ENCODE measurements at regions not wholly inside any gene's neighbourhood (a gene's known extent, or its start where the extent isn't known, plus 50 kb on each side); places are given as distances from the start of the nearest gene placed in this dataset.
A peak's percentile ranks its signal among the peaks of the same experiment; 100 is the strongest.
"Not testable (repeated sequence)": the region's sequence is repeated elsewhere in the genome, so short reads cannot be mapped to it uniquely, and the experiment has no call there.

GRCh38 chr17:20941872-20942271 lies 100.9 kb downstream of the USP22 start:
- ChIA-PET CTCF (no interaction called here), POLR2A (ENCODE audit: unreplicated experiment) (no interaction called here)
- TF ChIP-seq CTCF (conservative IDR thresholded peaks at IDR 0.05) (no peak), EZH2 (IDR thresholded peaks at IDR 0.05; ENCODE audit: low read depth) (no peak)
- Histone ChIP-seq H3K4me2 (no peak overlapping the region), H3K9me3 (ENCODE audit: insufficient read depth, low read depth) (no peaks in the 10 kb centered on the region), H3K4me3 (no peak overlapping the region), H3K36me3 (ENCODE audit: low read depth) (no peaks in the 10 kb centered on the region), H3K4me1 (replicated peaks; ENCODE audit: insufficient read depth) (peaks cover 14% of the 10 kb centered on the region), H2AFZ (no peak overlapping the region), H3K27ac (no peak overlapping the region), H3K79me2 (ENCODE audit: low read depth) (no peaks in the 10 kb centered on the region), H3K9me2 (ENCODE audit: insufficient read depth) (no peaks in the 10 kb centered on the region), H3F3A (ENCODE audit: insufficient read depth, low read depth) (peaks cover 6% of the 10 kb centered on the region; the same call in 1 of the 2 replicates), H3K27me3 (ENCODE audit: insufficient read depth, low read depth) (peaks cover 13% of the 10 kb centered on the region; the same call in 1 of the 2 replicates), H4K20me1 (ENCODE audit: insufficient read depth) (no peaks in the 10 kb centered on the region)
- no TSS peak for BruUV-seq (replicated peaks)
- DNase-seq = no peak
- intact Hi-C loops (cut with micrococcal nuclease; ENCODE audit: unreplicated experiment) = no loop called here

- CTCF ChIA-PET = interaction anchor here (0.6 to 1.6 kb wide), 3 partner anchors 10 to 71 kb away, joined by 3 to 5 read pairs (median 3); no protein-coding TSS in a partner anchor
- POLR2A ChIA-PET (ENCODE audit: unreplicated experiment) = no interaction called here
Measured at GRCh38 chr17:20944014-20944865, 98.6 kb downstream of the USP22 start.

DNA sequence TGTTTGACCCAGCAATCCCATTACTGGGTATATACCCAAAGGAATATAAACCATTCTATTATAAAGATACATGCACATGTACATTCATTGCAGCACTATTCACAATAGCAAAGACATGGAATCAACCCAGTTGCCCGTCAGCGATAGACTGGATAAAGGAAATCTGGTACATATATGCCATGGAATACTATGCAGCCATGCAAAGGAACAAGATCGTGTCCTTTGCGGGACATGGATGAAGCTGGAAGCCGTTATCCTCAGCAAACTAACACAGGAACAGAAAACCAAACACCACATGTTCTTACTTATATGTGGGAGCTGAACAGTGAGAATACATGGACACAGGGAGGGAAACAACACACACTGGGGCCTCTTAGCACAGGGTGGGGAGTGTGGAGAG lies 95.1 kb downstream of the USP22 start:
- H3K9me2 ChIP-seq (ENCODE audit: insufficient read depth); CTCF ChIA-PET; H3K4me2 ChIP-seq; H3K36me3 ChIP-seq (ENCODE audit: low read depth); H3K9me3 ChIP-seq (ENCODE audit: insufficient read depth, low read depth); H3K4me3 ChIP-seq; intact Hi-C loops (cut with micrococcal nuclease; ENCODE audit: unreplicated experiment); H3F3A ChIP-seq (ENCODE audit: insufficient read depth, low read depth); POLR2A ChIA-PET (ENCODE audit: unreplicated experiment); H3K79me2 ChIP-seq (ENCODE audit: low read depth); H4K20me1 ChIP-seq (ENCODE audit: insufficient read depth); H2AFZ ChIP-seq; BruUV-seq (replicated peaks); H3K4me1 ChIP-seq (replicated peaks; ENCODE audit: insufficient read depth); DNase-seq; H3K27ac ChIP-seq: not testable (repeated sequence)
- H3K27me3 ChIP-seq (ENCODE audit: insufficient read depth, low read depth) = peaks cover 22% of the 10 kb centered on the region; the same call in 1 of the 2 replicates

More at GRCh38 chr17:20944014-20944865, 98.6 kb downstream of the USP22 start:
- intact Hi-C loops (cut with micrococcal nuclease; ENCODE audit: unreplicated experiment) = loop anchor here (2.0 kb wide), 1 partner anchor 49 kb away; no protein-coding TSS in a partner anchor
- Histone ChIP-seq H2AFZ (no peak overlapping the region), H3F3A (ENCODE audit: insufficient read depth, low read depth) (no peaks in the 10 kb centered on the region), H3K9me3 (ENCODE audit: insufficient read depth, low read depth) (no peaks in the 10 kb centered on the region), H3K27me3 (ENCODE audit: insufficient read depth, low read depth) (peaks cover 22% of the 10 kb centered on the region; the same call in 1 of the 2 replicates), H3K79me2 (ENCODE audit: low read depth) (no peaks in the 10 kb centered on the region), H3K4me1 (replicated peaks; ENCODE audit: insufficient read depth) (0 out of 2 replicates have a peak, but pooled peaks cover 4% of the 10 kb centered on the region), H3K4me3 (no peak overlapping the region), H3K36me3 (ENCODE audit: low read depth) (no peaks in the 10 kb centered on the region), H4K20me1 (ENCODE audit: insufficient read depth) (no peaks in the 10 kb centered on the region), H3K27ac (no peak overlapping the region), H3K4me2 (no peak overlapping the region; the same call in 1 of the 2 replicates), H3K9me2 (ENCODE audit: insufficient read depth) (no peaks in the 10 kb centered on the region)
- DNase-seq = peak; percentile 42 to 66
- no TSS peak for BruUV-seq (replicated peaks)
- TF ChIP-seq EZH2 (IDR thresholded peaks at IDR 0.05; ENCODE audit: low read depth) (no peak), CTCF (conservative IDR thresholded peaks at IDR 0.05) (peak; percentile 68)
